GM23338 (cell line): ENCODE measurements at regions not wholly inside any gene's neighbourhood (a gene's known extent, or its start where the extent isn't known, plus 50 kb on each side); places are given as distances from the start of the nearest gene placed in this dataset.

Source experiments
- ATAC-seq: fragments of 200-7000 bp; cut with Tn5 transposase; 3 replicates; pipeline ENCODE4 v1.9.1; 2020
- DNase-seq: peaks from one replicate; pipeline ENCODE4 v3.0.0-alpha.2; 2015; ENCODE audit warnings: low spot score
- H2AFZ ChIP-seq: fragments of 200-600 bp; sonication (generic); 2 replicates; pipeline ENCODE4 v1.8.0; 2016; ENCODE audit warnings: antibody characterized with exemption, mild to moderate bottlenecking, moderate library complexity
- H3F3A ChIP-seq: fragments of 200-600 bp; sonication (generic); replicated peaks from 2 replicates; pipeline ENCODE4 v1.8.0; 2017; ENCODE audit warnings: antibody characterized with exemption, mixed run types, low read depth
- H3K27ac ChIP-seq: fragments of 200-600 bp; sonication (generic); 2 replicates; pipeline ENCODE4 v1.6.1; 2016; ENCODE audit warnings: low read depth
- H3K27me3 ChIP-seq: fragments of 200-600 bp; sonication (generic); 2 replicates; pipeline ENCODE4 v1.8.0; 2016; ENCODE audit warnings: mild to moderate bottlenecking, mixed run types, moderate library complexity; ENCODE audit not compliant: insufficient read depth
- H3K36me3 ChIP-seq: fragments of 200-600 bp; sonication (generic); 2 replicates; pipeline ENCODE4 v1.8.0; 2016; ENCODE audit warnings: mild to moderate bottlenecking; ENCODE audit not compliant: insufficient read depth
- H3K4me1 ChIP-seq: fragments of 200-600 bp; sonication (generic); 2 replicates; pipeline ENCODE4 v1.8.0; 2016; ENCODE audit warnings: mild to moderate bottlenecking, moderate library complexity; ENCODE audit not compliant: insufficient read depth
- H3K4me2 ChIP-seq: fragments of 200-600 bp; sonication (generic); 2 replicates; pipeline ENCODE4 v1.7.1; 2017; ENCODE audit warnings: mixed run types
- H3K4me3 ChIP-seq: fragments of 200-600 bp; sonication (generic); 2 replicates; pipeline ENCODE4 v1.6.1; 2016; ENCODE audit warnings: mixed run types
- H3K79me2 ChIP-seq: fragments of 200-600 bp; sonication (generic); replicated peaks from 2 replicates; pipeline ENCODE4 v1.8.0; 2017; ENCODE audit warnings: mild to moderate bottlenecking; ENCODE audit not compliant: insufficient read depth
- H3K9me2 ChIP-seq: fragments of 200-600 bp; sonication (generic); 2 replicates; pipeline ENCODE4 v1.8.0; 2017; ENCODE audit not compliant: insufficient read depth
- H4K20me1 ChIP-seq: fragments of 200-600 bp; sonication (generic); replicated peaks from 2 replicates; pipeline ENCODE4 v1.8.0; 2017; ENCODE audit warnings: mild to moderate bottlenecking; ENCODE audit not compliant: insufficient read depth
- H3K27ac Mint-ChIP-seq: 2 replicates; pipeline ENCODE4 v1.8.0; 2020; ENCODE audit warnings: inconsistent platforms, mild to moderate bottlenecking, moderate library complexity, mixed read lengths
- H3K27me3 Mint-ChIP-seq: 3 replicates; pipeline ENCODE4 v1.8.0; 2022; ENCODE audit warnings: low read depth, mild to moderate bottlenecking, moderate library complexity, mixed read lengths, inconsistent platforms; ENCODE audit not compliant: insufficient read depth, poor library complexity
- H3K36me3 Mint-ChIP-seq: 3 replicates; pipeline ENCODE4 v1.8.0; 2021; ENCODE audit warnings: low read depth, mild to moderate bottlenecking, inconsistent platforms, moderate library complexity, mixed read lengths
- H3K4me1 Mint-ChIP-seq: 3 replicates; pipeline ENCODE4 v1.8.0; 2020; ENCODE audit warnings: mild to moderate bottlenecking, inconsistent platforms, mixed read lengths
- H3K4me3 Mint-ChIP-seq: 3 replicates; pipeline ENCODE4 v1.8.0; 2021; ENCODE audit warnings: moderate library complexity, mild to moderate bottlenecking, inconsistent platforms, mixed read lengths
- H3K9me3 Mint-ChIP-seq: 3 replicates; pipeline ENCODE4 v1.8.0; 2020; ENCODE audit warnings: moderate library complexity, mild to moderate bottlenecking, inconsistent platforms, mixed read lengths
- CREB1 ChIP-seq: fragments of 250-450 bp; sonication (Bioruptor Pico); IDR thresholded peaks from 2 replicates; pipeline ENCODE4 v1.5.0; 2020; ENCODE audit warnings: low read depth, mild to moderate bottlenecking, moderate library complexity
- CTCF ChIP-seq, 2 experiments: fragments of 200-600 bp in 1 of 2; sonication (generic) in 1 of 2; conservative IDR thresholded peaks; 2 replicates each; pipeline versions ENCODE4 v1.5.1 to v1.6.1; 2016 to 2017; ENCODE audit warnings: antibody characterized with exemption in 2 of 2, low read depth in 2 of 2, mild to moderate bottlenecking in 2 of 2, moderate library complexity in 1 of 2
- ETS1 ChIP-seq: IDR thresholded peaks from 2 replicates; pipeline ENCODE4 v1.6.1; 2016; ENCODE audit warnings: antibody characterized with exemption
- EZH2 ChIP-seq: fragments of 200-600 bp; sonication (generic); IDR thresholded peaks from one replicate; pipeline ENCODE4 v1.8.0; 2017; ENCODE audit warnings: antibody characterized with exemption, mild to moderate bottlenecking, low read depth; ENCODE audit not compliant: unreplicated experiment
- EZH2phosphoT487 ChIP-seq: fragments of 200-600 bp; sonication (generic); IDR thresholded peaks from one replicate; pipeline ENCODE4 v1.8.1; 2018; ENCODE audit warnings: antibody characterized with exemption; ENCODE audit not compliant: unreplicated experiment
- JUNB ChIP-seq: IDR thresholded peaks from one replicate; pipeline ENCODE4 v1.6.1; 2016; ENCODE audit warnings: antibody characterized with exemption; ENCODE audit not compliant: unreplicated experiment
- NANOG ChIP-seq: IDR thresholded peaks from 2 replicates; pipeline ENCODE4 v1.6.1; 2016; ENCODE audit warnings: antibody characterized with exemption, borderline replicate concordance
- POLR2AphosphoS5 ChIP-seq: IDR thresholded peaks from 2 replicates; pipeline ENCODE4 v1.6.1; 2016; ENCODE audit warnings: antibody characterized with exemption, low read depth
- REST ChIP-seq: IDR thresholded peaks from one replicate; pipeline ENCODE4 v1.6.1; 2018; ENCODE audit warnings: antibody characterized with exemption; ENCODE audit not compliant: unreplicated experiment
- STAT1 ChIP-seq: IDR thresholded peaks from one replicate; pipeline ENCODE4 v1.6.1; 2016; ENCODE audit warnings: antibody characterized with exemption; ENCODE audit not compliant: unreplicated experiment
- ZNF114 ChIP-seq: fragments of 250-450 bp; sonication (Bioruptor Pico); IDR thresholded peaks from 2 replicates; pipeline ENCODE4 v1.5.0; 2020; ENCODE audit warnings: mild to moderate bottlenecking, moderate library complexity
- ZNF331 ChIP-seq: fragments of 250-450 bp; sonication (Bioruptor Pico); IDR thresholded peaks from 2 replicates; pipeline ENCODE4 v1.5.0; 2020; ENCODE audit warnings: low read depth, mild to moderate bottlenecking, moderate library complexity
- ZNF462 ChIP-seq: fragments of 250-450 bp; sonication (Bioruptor Pico); IDR thresholded peaks from 2 replicates; pipeline ENCODE4 v1.5.0; 2020; ENCODE audit warnings: mild to moderate bottlenecking, moderate library complexity

GRCh38 chr16:86797700-86798099, 219.4 kb downstream of the FOXL1 start:
- peaks cover 8% of the 10 kb centered on the region; the same call in 1 of the 2 replicates for H3K27me3 ChIP-seq
- DNase-seq, result no peak

More at GRCh38 chr16:86797700-86798099, 219.4 kb downstream of the FOXL1 start:
- Histone ChIP-seq H3K9me2 (peaks cover 14% of the 10 kb centered on the region; the same call in 1 of the 2 replicates), H4K20me1 (no peaks in the 10 kb centered on the region), H3K79me2 (no peaks in the 10 kb centered on the region), H2AFZ (no peak overlapping the region), H3K36me3 (no peaks in the 10 kb centered on the region), H3K27ac (no peak overlapping the region), H3F3A (no peaks in the 10 kb centered on the region), H3K4me2 (no peak overlapping the region), H3K4me3 (no peak overlapping the region), H3K4me1 (peaks cover 17% of the 10 kb centered on the region)
- no peak for ATAC-seq
- TF ChIP-seq STAT1, result no peak
- TF ChIP-seq CREB1, result no peak
- no peak for TF ChIP-seq ETS1
- no peak for TF ChIP-seq EZH2
- TF ChIP-seq REST, result no peak
- TF ChIP-seq EZH2phosphoT487, result no peak
- no peak for TF ChIP-seq ZNF331
- TF ChIP-seq CTCF (conservative IDR thresholded peaks at IDR 0.05; ENCODE audit: low read depth in 2 of 2), result no peak
- no peak for TF ChIP-seq ZNF462
- no peak for TF ChIP-seq JUNB
- TF ChIP-seq NANOG, result no peak
- no peak for TF ChIP-seq ZNF114 (CRISPR knock-in tag)
- no peak for TF ChIP-seq POLR2AphosphoS5
- no peak overlapping the region for H3K27ac Mint-ChIP-seq
- peaks cover 13% of the 10 kb centered on the region for H3K4me1 Mint-ChIP-seq
- H3K36me3 Mint-ChIP-seq, result no peaks in the 10 kb centered on the region; the same call in 2 of the 3 replicates
- no peaks in the 10 kb centered on the region; the same call in 2 of the 3 replicates for H3K9me3 Mint-ChIP-seq
- no peak overlapping the region for H3K4me3 Mint-ChIP-seq
- peaks cover 5% of the 10 kb centered on the region for H3K27me3 Mint-ChIP-seq
